ENCODE measurements at regions not wholly inside any gene's neighbourhood (a gene's known extent, or its start where the extent isn't known, plus 50 kb on each side); places are given as distances from the start of the nearest gene placed in this dataset.

DNA sequence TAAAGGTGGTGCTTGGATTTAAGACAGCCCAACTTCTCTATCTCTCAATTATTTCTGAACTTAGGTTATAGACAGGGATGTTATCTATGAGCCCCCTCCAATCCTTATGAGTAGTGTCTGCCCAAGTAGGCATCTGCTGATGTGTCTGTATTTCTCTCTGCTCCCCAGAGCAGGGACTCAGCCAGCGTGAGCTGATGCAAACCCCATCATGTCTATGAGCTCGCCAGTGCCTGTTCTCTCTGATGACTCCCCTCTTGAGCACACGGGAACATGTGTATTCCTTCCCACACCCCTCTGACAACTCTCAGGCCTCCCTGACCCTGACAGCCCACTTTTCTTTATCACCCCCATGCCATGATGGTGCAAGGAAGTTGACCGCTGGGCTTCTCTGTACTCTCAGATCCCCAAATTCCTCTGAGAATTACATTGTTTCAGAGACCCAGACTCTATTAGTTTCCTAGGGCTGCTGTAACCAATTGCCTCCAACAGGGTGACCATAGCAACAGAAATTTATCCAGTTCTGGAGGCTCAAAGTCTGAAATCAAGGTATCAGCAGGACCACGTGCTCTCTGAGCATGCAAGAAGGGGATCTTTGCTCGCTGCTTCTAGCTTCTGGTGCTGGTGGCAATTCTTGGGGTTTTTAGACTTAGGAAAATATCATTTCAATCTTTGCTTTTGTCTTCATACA is 73.5 kb upstream of the ST8SIA2 start:
- no peak for TF ChIP-seq MXI1 (IDR thresholded peaks at IDR 0.05; ENCODE audit: borderline replicate concordance, low read depth, low read length)
- no peak for TF ChIP-seq POLR2A (IDR thresholded peaks at IDR 0.05; ENCODE audit: low read depth, low read length)
- TF ChIP-seq, protein P1, sequence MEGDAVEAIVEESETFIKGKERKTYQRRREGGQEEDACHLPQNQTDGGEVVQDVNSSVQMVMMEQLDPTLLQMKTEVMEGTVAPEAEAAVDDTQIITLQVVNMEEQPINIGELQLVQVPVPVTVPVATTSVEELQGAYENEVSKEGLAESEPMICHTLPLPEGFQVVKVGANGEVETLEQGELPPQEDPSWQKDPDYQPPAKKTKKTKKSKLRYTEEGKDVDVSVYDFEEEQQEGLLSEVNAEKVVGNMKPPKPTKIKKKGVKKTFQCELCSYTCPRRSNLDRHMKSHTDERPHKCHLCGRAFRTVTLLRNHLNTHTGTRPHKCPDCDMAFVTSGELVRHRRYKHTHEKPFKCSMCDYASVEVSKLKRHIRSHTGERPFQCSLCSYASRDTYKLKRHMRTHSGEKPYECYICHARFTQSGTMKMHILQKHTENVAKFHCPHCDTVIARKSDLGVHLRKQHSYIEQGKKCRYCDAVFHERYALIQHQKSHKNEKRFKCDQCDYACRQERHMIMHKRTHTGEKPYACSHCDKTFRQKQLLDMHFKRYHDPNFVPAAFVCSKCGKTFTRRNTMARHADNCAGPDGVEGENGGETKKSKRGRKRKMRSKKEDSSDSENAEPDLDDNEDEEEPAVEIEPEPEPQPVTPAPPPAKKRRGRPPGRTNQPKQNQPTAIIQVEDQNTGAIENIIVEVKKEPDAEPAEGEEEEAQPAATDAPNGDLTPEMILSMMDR (conservative IDR thresholded peaks at IDR 0.05; ENCODE audit: low read depth, low read length): no peak
- no peak for TF ChIP-seq CEBPB (IDR thresholded peaks at IDR 0.05; ENCODE audit: low read depth, low read length)
- TF ChIP-seq, protein P2, sequence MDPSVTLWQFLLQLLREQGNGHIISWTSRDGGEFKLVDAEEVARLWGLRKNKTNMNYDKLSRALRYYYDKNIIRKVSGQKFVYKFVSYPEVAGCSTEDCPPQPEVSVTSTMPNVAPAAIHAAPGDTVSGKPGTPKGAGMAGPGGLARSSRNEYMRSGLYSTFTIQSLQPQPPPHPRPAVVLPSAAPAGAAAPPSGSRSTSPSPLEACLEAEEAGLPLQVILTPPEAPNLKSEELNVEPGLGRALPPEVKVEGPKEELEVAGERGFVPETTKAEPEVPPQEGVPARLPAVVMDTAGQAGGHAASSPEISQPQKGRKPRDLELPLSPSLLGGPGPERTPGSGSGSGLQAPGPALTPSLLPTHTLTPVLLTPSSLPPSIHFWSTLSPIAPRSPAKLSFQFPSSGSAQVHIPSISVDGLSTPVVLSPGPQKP (IDR thresholded peaks at IDR 0.05; ENCODE audit: borderline replicate concordance, low read depth, low read length): no peak

Data from IMR-90 (cell line).